MV-4-11 (cell line): ENCODE measurements at regions not wholly inside any gene's neighbourhood (a gene's known extent, or its start where the extent isn't known, plus 50 kb on each side); places are given as distances from the start of the nearest gene placed in this dataset.
"Not testable (repeated sequence)": the region's sequence is repeated elsewhere in the genome, so short reads cannot be mapped to it uniquely, and the experiment has no call there.

Experiments used
- DNase-seq: peaks from one replicate; lab custom pipeline; 2025; lab: John Stamatoyannopoulos, UW

DNA sequence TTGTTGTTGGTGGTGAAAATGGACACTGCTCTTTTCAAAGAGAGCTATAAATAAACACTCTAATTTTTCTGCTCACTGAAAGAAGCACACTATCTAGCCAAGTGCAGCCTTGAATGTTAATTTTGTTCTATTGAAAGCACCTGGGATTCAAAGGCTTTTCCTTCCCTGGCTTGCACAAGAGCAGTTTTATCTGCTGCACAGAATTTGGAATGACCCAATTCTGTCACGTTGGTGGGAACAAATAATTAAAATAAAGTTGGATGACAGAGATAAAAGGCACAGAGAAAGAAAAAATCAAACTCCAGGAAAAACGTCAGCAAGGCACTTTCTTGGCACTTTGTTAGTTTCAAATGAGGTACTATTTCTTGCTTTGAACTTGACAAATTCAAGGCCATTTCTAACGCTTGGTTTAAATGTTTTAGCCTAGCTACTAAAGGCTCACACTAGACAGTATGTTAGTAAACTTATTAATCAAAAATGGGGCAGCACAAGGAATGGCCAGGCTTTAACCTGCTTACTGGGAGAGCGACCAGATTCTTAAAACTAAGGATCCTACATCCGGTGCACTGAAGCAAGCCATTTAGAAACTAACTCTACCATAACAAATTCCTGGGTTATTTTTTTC, 145.5 kb upstream of the ARG1 start:
- no peak for DNase-seq

DNA sequence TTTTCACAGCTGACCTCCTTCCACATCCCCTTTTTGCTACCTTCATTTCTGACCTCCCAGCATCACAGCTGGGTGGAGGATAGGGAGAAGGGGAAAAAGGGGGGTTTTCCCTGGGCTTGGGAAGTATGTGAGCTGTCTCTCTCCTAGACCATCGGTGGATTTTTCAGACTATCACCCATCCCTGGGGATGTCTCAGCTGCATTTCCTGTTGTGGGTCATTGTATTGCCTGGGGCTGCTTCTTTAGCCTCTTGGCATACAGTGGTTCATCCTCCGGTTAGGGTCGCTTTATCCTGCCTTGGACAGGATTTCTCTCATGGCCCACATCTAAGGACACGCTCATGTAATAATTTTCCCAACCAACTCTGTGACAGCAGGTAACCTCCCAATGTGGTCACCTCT, 142.5 kb upstream of the ARG1 start:
- DNase-seq = no peak

DNA sequence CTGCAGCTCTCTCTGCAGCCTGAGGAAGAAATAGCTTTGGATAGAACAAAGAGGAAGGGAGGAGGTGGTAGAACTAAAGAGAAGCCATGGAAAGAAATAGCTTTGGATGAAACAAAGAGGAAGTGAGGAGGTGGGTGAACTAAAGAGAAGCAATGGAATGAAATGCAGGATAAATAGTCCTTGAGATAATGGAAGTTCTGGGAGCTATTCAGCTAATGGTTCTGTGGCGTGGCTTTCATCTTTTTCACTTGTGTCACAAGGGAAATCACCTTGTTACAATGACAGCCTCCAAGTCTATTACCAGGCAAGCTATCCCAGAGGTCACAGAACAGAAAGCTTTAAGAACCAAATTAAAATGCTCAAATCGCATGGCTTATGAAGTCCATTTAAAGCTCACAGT, 141.3 kb upstream of the ARG1 start:
- no peak for DNase-seq

DNA sequence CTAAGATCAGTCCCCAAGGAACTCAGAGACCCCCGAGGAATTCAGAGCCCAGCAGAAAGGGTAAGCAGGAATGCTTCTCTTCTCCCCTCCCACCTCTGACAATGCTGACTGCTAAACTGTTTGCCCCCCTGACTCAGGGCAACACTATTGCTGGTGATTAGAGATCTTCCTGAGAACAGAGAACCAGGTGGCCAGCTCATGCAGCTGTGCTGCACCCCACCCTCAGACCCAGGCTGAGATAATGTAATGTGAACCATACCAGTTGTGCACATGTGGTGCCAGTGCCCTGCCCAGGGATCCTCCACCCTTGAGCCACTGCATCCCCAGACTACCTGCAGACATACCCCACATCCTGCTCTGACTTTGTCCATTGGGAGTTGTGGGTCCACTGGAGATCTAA, 139.1 kb upstream of the ARG1 start:
- no peak for DNase-seq

DNA sequence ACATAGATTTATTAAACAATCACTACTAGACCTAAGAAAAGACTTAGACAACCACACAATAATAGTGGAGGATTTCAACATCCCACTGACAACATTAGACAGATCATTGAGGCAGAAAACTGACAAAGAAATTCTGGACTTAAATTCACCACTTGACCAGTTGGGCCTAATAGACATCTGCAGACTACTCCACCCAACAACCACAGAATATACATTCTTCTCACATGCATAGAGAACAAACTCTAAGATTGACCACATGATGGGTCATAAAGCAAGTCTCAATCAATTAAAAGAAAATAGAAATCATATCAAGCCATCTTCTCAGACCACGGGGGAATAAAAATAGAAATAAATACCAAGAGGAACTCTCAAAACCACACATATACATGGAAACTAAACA, 136.7 kb upstream of the ARG1 start:
- DNase-seq = no peak

DNA sequence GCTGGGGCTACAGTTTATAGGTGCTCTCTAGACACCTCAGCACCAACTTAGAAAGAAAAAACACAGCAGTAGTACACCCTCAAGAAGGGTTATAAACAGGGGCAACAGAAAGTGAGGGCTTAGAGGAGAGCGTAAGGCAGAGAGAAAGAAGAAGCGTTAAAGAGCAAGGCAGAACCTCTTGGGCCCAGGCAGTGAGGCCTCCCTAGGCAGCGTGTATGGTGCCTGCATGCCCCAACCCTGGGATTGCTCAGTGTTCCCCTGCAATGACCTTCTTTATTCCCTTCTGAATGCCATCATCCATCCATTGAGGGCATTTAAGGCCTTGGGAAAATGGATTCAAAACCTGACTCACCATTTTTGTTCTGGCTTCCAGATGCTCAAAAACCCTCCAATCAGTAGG, 130.0 kb upstream of the ARG1 start:
- no peak for DNase-seq

DNA sequence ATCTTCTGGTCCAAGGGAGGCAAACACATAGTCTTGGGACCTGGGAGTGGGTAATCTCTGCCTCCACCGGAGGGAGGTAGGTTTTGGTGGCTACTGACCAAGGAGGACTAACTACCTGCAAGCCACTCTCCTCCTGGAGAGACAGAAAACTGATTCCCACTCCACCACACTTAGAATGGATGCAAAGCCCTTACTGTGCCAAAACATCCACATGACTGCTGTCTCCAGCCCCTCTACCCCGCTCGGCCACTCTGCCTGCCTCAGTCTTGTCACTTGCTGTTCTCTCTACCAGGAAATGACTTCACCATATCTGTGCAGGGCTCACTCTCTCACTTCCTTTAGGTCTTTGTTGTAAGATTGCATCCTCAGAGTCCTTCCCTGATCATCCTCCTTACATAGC, 129.5 kb upstream of the ARG1 start:
- DNase-seq = peak; percentile 6

DNA sequence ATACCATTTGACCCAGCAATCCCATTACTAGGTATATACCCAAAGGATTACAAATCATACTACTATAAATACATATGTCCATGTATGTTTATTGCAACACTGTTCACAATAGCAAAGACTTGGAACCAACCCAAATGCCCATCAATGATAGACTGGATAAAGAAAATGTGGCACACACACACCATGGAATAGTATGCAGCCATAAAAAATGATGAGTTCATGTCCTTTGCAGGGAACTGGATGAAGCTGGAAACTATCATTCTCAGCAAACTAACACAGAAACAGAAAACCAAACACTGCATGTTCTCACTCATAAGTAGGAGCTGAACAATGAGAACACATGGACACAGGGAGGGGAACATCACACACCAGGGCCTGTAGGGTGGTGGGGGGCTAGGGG, 127.7 kb upstream of the ARG1 start:
- DNase-seq = not testable (repeated sequence)

DNA sequence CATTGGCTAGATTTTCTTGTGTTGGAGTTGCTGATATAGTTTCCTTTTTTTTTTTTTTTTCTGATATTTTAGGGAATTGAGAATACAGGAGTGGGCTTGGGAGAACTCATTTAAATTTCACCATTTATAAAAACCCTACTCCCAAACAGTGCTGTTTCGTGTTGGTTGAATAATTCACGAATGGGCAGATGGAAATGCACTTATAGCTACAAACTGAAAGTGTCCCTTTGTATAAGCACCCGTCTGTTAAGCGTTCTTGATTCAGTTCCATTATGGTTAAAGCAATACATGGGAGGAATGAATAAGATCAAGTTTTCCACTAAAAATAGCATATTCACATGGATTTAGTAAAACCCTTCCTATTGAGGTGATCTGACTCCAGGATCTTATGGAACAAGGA, 122.2 kb upstream of the ARG1 start:
- DNase-seq = no peak

DNA sequence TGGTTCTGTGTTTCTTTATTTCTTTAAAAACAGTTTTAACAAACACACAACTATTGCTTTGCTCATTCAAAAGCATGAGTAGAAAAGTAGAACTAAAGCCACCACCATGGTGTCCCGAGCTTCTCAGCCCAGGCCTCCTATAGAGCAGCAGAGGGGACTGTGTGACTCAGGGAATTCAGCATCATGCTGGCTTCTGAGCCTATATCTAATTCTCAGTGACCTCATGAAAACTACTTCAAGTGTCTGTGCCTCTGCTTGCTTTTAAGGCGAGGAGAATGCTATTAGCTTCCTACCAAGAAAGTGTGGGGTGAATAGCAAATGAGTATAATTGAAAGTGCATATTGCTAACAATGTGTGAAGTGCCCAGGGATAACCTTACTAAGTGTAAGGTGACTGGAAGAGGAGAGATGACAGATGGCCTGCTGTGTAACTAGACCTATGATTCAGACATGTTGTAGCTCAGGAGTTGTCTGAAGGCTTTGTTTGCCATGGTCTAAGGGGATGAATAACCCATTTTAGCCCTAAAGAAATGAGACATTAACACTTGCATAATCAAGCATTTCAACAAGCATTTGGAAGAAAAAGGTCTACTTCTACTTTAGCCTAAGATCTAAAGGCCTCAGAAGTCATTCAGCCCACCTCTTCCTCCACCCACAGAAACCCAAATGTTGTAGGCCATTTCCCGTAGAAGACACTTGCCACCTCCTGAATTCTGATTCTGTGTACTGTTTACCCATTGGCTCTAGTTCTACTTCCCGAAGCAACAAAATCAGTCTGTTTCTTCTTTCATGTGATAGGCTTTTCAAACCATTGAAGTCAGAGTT, 121.5 kb upstream of the ARG1 start:
- DNase-seq = no peak

DNA sequence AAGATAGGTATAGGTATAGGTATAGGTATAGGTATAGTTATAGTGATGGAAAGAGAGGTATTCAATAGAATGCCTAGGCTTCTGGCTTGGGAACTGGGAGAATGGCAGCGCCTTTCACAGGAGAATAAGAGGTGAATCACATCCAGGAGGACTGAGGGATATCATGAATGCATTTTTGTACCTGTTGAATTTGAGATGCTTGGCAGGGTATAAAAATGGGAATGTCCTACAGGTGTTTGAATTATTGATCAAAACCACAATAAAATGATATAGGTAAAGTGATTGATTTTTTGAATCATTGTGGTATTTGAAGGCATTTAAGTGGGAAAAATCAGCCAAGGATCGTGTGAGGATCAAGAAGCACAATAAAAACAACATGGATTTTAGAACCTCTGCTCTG, 119.2 kb upstream of the ARG1 start:
- DNase-seq = no peak

DNA sequence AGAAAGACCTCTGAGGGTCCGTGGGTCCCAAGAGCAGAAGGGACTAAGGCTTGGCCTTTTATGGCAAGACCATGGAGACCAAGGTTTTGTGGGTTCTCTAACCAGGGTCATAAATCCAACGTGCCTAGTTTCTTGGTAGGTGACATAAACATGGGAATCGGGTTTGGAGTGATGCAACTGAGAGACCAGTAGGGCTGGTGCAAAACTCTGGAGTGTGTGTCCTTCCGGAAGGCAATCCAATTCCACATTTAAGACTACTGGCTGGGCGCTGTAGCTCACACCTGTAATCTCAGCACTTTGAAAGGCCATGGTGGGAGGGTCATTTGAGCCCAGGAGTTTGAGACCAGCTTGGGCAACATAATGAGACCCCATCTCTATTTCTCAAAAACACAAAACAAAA, 116.5 kb upstream of the ARG1 start:
- peak; percentile 51 for DNase-seq

DNA sequence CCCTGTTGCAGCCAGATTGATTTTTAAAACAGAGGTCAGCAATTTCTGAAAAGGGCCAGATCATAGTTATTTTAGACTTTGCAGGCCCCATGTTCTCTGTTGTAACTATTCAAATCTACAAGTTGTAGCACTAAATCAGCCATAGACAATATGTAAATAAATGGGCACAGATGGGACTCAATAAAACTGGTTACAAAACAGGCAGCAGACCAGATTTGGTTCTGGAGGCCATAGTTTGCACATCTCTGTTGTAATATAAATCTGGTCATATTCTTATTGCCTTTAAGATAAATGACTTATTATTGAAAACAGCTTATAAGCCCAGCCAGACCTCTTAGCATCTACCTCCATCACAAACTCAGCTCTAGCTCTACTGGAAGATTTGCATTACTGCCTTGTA, 114.0 kb upstream of the ARG1 start:
- DNase-seq = no peak

DNA sequence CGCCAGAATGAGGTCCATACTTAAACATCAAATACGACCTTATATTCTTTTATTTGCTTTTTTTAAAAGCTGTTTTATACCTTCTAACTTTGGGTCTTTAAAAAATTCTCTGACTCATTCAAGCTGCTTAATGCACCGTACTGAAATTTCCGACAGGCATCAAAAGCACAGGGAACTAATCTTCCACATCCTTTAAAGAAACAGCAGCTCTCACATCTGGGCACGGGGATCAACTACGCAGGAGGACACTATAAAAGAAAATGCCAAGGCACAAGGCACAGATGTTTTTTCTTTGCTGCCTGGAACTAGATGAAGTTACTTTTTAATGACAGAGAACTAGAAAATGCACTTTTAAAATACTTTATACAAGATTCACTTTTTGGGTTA, 112.4 kb upstream of the ARG1 start:
- peak; percentile 7 for DNase-seq

DNA sequence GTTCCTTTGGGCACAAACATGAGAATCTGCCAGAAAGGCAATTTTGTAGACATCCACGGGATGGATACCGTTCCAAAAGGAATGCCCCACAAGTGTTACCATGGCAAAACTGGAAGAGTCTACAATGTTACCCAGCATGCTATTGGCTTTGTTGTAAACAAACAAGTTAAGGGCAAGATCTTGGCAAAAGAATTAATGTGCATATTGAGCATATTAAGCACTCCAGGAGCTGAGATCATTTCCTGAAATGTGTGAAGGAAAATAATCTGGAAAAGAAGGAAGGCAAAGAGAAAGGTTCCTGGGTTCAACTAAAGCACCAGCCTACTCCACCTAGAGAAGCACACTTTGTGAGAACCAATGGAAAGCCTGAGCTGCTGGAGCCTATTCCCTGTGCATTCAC, 103.9 kb upstream of the ARG1 start:
- no peak for DNase-seq

DNA sequence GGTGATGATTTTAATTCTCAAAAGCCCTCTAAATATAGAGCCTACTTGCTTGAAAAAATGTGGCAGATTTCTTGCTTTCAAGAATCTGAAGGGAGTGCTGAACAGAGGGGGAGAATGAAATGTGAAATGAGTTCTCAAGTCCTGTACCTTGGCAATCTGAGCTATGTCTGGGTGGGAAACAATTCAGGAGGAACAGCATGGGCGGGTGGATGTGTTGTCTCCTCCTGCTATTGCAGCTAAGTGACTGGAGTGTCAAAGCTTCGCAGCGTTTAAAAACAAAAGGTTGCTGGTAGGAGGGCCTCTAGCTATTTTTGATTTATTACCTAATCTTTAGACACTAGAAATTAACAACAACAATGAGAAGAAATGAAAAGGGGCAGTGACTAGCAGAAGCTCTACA, 102.5 kb upstream of the ARG1 start:
- no peak for DNase-seq

DNA sequence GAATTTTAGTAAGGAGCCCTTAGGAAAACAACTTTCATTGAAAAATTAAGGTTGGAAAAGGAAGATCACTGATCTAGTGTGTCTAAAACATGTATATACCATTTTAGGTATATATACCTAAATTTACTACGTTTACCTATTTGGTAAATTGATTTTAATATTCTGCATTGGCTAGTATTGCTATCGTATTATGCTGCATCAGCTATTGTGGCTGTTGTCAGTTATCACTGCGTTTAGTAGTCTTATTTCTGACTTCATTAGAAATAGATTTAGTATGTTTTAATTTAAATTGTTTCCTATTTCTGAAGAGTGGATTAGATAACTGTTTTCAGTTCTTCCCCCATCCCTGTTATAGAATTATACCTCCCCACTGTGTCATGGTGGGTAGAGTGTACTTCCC, 101.7 kb upstream of the ARG1 start:
- no peak for DNase-seq

DNA sequence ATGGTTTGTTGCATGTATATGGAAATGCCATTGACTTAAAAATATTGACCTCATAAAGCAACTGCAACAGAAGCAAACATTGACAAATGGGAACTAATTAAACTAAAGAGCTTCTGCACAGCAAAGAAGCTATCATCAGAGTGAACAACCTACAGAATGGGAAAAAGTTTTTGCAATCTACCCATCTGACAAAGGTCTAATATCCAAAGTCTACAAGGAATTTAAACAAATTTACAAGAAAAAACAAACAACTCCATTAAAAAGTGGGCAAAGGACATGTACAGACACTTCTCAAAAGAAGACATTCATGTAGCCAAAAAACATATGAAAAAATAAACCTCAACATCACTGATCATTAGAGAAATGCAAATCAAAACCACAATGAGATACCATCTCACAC, 99.7 kb upstream of the ARG1 start:
- DNase-seq = not testable (repeated sequence)

DNA sequence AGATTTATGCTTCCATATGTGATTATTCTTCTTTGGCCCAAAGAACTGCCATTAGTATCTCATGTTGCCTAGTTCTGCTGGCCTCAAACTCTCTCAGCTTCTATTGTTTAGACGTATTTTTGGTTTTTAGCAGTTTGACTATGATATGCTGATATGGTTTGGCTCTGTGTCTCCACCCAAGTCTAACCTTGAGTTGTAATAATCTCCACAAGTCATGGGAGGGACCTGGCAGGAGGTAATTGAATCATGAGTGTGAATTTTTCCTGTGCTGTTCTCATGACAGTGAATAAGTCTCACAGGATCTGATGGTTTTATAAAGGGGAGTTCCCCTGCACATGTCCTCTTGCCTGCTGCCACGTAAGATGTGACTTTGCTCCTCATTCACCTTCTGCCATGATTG, 96.7 kb upstream of the ARG1 start:
- no peak for DNase-seq

DNA sequence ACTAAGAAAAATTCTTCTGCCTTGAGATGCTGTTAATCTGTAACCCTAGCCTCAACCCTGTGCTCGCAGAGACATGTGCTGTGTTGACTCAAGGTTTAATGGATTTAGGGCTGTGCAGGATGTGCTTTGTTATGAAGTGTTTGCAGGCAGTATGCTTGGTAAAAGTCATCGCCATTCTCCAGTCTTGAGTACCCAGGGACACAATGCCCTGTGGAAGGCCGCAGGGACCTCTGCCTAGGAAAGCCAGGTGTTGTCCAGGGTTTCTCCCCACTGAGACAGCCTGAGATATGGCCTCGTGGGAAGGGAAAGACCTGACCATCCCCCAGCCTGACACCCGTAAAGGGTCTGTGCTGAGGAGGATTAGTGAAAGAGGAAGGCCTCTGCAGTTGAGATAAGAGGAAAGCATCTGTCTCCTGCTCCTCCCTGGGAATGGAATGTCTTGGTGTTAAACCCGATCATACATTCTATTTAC, 94.2 kb upstream of the ARG1 start:
- not testable (repeated sequence) for DNase-seq

DNA sequence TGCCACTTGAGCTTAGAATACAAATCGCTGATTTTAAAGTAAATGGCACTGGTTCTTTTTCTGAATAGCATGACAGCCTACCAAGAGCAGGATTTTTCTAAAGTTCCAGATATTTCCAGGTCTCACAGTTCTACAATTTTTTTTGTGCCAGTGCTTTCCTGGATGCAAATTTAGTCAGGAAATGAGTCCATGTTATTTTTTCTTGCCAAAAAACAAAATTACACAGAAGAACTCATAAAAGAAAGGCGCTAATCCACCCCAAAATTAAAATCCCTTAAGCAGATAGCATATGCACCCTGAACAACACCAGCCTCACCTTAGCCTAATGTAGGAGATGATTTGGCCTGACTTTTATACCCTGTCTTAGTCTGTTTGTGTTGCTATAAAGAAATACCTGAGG, 86.4 kb upstream of the ARG1 start:
- no peak for DNase-seq

DNA sequence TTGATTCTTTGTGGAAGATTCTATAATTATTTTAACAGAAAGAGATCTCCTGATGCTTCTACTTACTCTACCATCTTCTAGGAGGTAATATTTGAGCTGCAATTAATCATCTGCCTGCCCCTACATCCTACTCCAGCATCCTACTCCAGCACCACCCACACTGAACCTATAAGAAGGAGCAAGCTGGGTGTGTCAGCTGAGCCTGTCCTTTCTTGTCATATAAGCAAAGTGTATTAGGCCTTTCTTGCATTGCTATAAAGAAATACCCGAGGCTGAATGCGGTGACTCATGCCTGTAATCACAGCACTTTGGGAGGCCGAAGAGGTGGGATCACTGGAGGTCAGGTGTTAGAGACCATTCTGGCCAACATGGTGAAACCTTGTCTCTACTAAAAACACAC, 84.2 kb upstream of the ARG1 start:
- DNase-seq = no peak

DNA sequence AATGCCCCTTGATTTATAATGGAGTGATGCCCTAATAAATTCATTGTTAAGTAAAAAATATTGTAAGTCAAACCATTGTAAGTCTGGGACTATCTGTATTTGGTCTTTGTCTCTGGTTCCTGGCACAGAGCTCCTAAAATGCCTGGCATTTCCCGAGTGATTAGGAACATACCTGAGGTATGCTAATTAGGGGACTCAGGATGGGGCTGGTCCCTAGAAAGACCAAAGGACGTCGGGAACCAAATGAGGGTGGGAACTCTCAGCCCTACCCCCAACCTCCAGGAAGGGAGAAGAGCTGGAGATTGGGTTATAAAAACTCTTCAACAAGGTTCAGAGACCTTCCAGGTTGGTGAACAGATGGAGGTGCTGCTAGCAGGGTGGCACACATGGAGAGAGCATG, 82.6 kb upstream of the ARG1 start:
- DNase-seq = no peak
